Stimulated activated CD4-positive, alpha-beta T cell treated with anti-CD3 and anti-CD28 coated beads, Interleukin-4, amount 100 ng/mL, for 48 hours (primary cell): ENCODE measurements at regions not wholly inside any gene's neighbourhood (a gene's known extent, or its start where the extent isn't known, plus 50 kb on each side); places are given as distances from the start of the nearest gene placed in this dataset.

Experiments
- DNase-seq, 2 donors: peaks; one replicate each; pipeline ENCODE4 v3.0.0-alpha.2; 2020; ENCODE audit warnings: low read depth in 2 of 2

GRCh38 chr13:94968757-94969086 lies 256.4 kb upstream of the SOX21 start:
- no peak for DNase-seq

GRCh38 chr13:94968040-94968756 lies 255.9 kb upstream of the SOX21 start:
- DNase-seq = no peak

- peak in 1 of 2 donors; percentile 2 for DNase-seq
Measured at GRCh38 chr13:94967183-94968039, 255.1 kb upstream of the SOX21 start.

GRCh38 chr13:94966422-94966955 lies 254.1 kb upstream of the SOX21 start:
- DNase-seq = no peak

- DNase-seq = no peak
Measured at GRCh38 chr13:94959626-94960025, 247.3 kb upstream of the SOX21 start.

GRCh38 chr13:94956417-94957110 lies 244.2 kb upstream of the SOX21 start:
- DNase-seq = no peak

- DNase-seq = no peak
Measured at GRCh38 chr13:94952787-94953186, 240.4 kb upstream of the SOX21 start.

GRCh38 chr13:94950303-94950702 lies 238.0 kb upstream of the SOX21 start:
- no peak for DNase-seq

- no peak for DNase-seq
Measured at GRCh38 chr13:94947965-94948371, 235.6 kb upstream of the SOX21 start.

- no peak for DNase-seq
Measured at GRCh38 chr13:94947392-94947791, 235.0 kb upstream of the SOX21 start.

GRCh38 chr13:94946039-94946438 lies 233.7 kb upstream of the SOX21 start:
- no peak for DNase-seq

- DNase-seq = no peak
Measured at GRCh38 chr13:94938124-94938523, 225.8 kb upstream of the SOX21 start.

GRCh38 chr13:94936633-94937032 lies 224.3 kb upstream of the SOX21 start:
- DNase-seq = no peak

GRCh38 chr13:94933936-94934335 lies 221.6 kb upstream of the SOX21 start:
- DNase-seq = no peak

GRCh38 chr13:94933230-94933751 lies 220.9 kb upstream of the SOX21 start:
- no peak for DNase-seq

GRCh38 chr13:94928127-94928775 lies 215.9 kb upstream of the SOX21 start:
- DNase-seq = no peak

GRCh38 chr13:94925263-94925662 lies 212.9 kb upstream of the SOX21 start:
- no peak for DNase-seq

GRCh38 chr13:94921181-94921580 lies 208.8 kb upstream of the SOX21 start:
- no peak for DNase-seq

- DNase-seq = no peak
Measured at GRCh38 chr13:94920578-94920977, 208.2 kb upstream of the SOX21 start.

GRCh38 chr13:94917824-94918223 lies 205.5 kb upstream of the SOX21 start:
- DNase-seq = no peak

- no peak for DNase-seq
Measured at GRCh38 chr13:94914895-94915294, 202.6 kb upstream of the SOX21 start.

- DNase-seq = no peak
Measured at GRCh38 chr13:94906605-94907004, 194.3 kb upstream of the SOX21 start.
